GM21619 (cell line): ENCODE measurements at regions not wholly inside any gene's neighbourhood (a gene's known extent, or its start where the extent isn't known, plus 50 kb on each side); places are given as distances from the start of the nearest gene placed in this dataset.
A peak's percentile ranks its signal among the peaks of the same experiment; 100 is the strongest.

Experiments used
- ATAC-seq: cut with Tn5 transposase; IDR thresholded peaks from one replicate; pipeline ENCODE4 v1.9.1; 2021; ENCODE audit not compliant: unreplicated experiment

DNA sequence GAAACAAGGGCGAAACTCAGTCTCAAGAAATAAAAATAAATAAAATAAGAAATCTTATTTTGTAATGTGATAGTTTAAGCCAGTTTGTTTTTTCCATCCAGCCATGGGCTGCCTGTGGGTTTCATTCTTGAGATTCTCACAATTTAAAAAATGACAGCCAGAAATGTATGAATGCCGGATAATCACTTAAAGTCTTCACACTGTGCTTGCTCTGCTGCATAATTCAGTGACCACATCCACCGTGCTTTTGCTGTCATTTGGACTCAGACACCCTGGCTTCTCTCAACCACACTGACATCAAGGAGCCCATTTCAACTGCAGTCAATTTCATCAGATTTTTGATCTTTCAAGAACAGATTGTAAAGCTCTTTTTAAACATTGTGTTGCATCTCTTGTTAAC, 61.0 kb upstream of the DAPK1 start:
- ATAC-seq = no peak

DNA sequence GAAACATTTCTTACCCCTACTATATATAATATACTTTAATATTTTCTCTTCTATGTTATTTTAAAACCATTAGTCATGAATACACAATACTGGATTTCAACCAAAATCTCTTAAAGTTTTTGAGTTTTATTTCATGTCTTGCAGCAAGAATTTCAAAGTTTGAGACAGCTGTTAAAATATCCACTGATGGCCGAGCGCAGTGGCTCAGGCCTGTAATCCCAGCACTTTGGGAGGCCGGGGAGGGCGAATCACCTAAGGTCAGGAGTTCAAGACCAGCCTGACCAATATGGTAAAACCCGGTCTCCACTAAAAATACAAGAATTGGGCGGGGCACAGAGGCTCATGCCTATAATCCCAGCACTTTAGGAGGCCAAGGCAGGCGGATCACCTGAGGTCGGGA, 59.7 kb upstream of the DAPK1 start:
- ATAC-seq = no peak

DNA sequence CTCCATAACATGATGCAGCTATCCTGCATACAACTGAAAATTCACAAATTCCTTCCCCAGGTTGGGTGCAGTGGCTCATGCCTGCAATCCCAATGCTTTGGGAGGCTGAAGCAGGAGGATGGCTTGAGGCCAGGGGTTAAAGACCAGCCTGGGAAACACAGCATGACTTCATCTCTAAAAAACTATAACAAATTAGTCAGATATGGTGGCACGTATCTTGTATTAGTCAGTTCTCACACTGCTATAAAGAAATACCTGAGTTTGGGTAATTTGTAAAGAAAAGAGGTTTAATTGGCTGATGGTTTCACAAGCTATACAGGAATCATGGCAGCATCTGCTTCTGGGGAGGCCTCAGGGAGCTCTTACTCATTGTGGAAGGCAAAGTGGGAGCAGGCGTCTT, 56.4 kb upstream of the DAPK1 start:
- no peak for ATAC-seq

DNA sequence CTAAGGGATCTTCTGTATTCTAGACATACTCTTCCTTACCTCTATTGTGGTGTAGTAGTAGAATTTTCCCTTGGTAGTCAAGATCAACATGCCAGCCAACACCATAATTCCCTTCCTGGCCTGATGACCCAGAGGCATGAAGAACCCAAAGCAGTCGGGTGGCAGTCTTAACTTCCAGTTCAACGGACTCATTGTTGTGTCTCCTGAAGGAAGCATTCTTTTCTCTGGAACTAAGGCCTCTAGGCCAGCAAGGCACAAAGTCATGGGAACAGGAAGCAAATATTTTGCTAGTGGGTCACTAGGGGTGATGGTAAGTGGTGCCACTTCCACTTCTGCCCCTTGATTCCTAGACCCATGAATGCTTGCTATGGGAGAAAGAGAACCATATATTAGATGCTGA, 55.2 kb upstream of the DAPK1 start:
- ATAC-seq = no peak

DNA sequence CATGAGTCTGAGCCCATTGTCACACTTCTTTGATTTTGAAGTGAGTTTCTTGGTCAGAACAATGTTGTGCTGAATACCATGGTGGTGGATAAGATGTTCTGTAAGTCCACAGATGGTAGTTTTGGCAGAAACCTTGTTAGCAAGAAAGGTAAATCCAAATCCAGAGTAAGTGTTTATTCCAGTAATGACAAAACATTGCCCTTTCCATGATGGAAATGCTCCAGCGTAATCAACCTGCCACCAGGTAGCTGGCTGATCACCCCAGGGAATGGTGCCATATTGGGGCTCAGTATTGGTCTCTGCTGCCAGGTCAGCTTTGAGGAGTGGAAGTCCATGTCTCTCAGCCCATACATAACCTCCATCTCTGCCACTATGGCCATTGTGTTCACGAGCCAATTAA, 54.7 kb upstream of the DAPK1 start:
- no peak for ATAC-seq

DNA sequence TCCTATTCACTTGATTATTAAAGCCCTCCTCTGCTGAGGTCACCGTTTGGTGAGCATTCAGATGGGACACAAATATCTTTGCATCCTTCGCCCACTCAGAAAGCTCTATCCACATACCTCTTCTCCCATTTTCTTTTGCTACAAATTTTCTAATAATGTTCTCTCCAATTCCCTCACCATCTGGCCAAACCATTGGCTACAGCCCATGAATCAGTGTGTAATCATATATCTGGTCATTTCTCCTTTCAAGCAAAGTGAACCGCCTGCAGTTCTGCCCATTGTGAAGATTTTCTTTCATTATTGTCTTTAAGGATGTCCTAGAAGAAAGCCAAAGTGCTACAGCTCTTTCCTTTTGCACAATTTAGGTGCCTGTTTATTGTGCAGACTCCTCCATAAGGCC, 54.2 kb upstream of the DAPK1 start:
- no peak for ATAC-seq

DNA sequence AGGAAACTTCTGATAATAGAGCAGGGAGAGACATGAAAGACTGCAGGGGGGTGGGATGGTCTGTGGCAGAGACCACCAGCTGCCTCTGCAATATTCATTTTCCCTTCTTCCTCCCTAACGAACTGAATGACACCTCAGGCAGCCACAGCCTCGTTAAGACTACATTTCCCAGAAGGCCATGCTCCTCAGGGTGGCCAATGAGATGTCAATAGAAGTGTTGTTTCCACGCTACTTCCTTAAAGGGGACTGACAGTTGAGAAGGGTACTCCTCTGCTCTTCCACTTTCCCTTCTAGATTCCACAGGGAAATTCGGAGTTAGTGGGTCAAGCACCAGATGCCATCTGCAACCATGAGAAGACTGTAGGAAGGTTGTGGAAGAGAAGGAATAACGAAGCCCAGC, 52.0 kb upstream of the DAPK1 start:
- peak; percentile 94 for ATAC-seq

DNA sequence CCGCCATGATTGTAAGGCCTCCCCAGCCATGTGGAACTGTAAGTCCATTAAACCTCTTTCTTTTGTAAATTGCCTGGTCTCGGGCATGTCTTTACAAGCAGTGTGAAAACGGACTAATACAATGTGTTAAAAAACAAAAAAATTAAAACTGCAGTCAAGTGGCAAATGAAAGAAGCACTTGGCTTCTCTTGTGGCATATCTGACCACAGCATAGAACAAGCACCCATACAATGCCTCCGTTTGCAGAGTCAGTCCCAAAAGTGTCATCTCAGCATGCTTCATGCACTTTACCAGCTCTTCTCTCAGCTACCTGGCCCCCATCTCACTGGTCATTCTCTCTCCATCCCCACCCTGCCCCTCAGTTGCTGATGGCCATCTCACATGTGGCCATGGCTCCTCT, 51.1 kb upstream of the DAPK1 start:
- ATAC-seq = no peak

DNA sequence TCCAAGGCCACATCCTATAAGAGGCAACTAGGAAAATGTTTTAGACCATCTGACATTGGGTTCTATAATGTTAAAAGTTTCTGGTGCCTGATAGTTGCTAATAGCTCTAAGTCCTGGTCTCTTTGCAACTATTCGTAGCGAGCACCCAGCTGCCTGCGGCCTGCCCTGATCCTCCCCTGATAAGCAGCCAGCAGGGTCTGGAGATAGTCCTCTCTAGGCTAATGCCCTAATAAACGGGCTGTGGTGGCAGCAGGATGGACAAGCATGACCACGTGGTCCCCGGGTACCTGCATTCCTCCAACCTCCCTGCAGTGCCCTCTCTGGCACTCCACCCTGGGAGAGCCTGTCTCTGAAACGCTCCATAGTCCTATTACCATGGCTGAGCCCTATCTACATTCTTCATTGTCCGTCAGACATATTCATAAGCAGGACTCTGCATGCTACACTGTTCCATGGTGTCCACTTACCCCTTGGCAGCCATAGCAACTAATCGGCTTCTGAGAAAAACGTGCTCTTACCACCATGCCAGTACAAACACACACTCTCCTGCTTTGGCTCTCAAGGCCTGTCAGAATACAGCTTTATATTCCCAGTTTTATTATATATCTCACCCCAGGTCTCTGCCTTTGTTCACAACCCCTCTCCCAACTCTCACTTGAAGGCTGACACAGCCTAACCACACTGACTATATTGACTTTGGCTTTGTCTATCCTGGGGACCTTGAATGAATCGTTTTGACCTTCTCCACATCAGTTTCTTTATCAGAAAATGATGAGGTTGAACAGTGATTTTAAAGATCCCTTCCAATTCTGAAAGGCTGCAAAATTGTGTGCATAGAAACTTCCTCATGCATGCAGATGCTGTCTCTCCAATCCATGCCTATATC, 49.9 kb upstream of the DAPK1 start:
- no peak for ATAC-seq
